ENCODE measurements at regions not wholly inside any gene's neighbourhood (a gene's known extent, or its start where the extent isn't known, plus 50 kb on each side); places are given as distances from the start of the nearest gene placed in this dataset.

- Histone ChIP-seq H3K27me3 (ENCODE audit: insufficient read depth, poor library complexity, severe bottlenecking) (no peaks in the 10 kb centered on the region), H3K36me3 (ENCODE audit: low read depth) (no peaks in the 10 kb centered on the region), H3K4me1 (ENCODE audit: insufficient read depth, poor library complexity, severe bottlenecking) (no peaks in the 10 kb centered on the region), H3K27ac (ENCODE audit: poor library complexity, severe bottlenecking) (no peak overlapping the region), H3K9me3 (ENCODE audit: severe bottlenecking) (no peaks in the 10 kb centered on the region), H3K4me3 (ENCODE audit: severe bottlenecking) (no peak overlapping the region)
- TF ChIP-seq CTCF (IDR thresholded peaks at IDR 0.05; ENCODE audit: poor library complexity, severe bottlenecking) = no peak
- DNase-seq (ENCODE audit: low spot score) (no peak), ATAC-seq (ENCODE audit: low read depth) (no peak)
These were observed 313.9 kb upstream of the USP24 start for GRCh38 chr1:55529017-55529416.

GRCh38 chr1:55527831-55528230 is 312.7 kb upstream of the USP24 start:
- Histone ChIP-seq H3K27me3 (ENCODE audit: insufficient read depth, poor library complexity, severe bottlenecking) (no peaks in the 10 kb centered on the region), H3K4me3 (ENCODE audit: severe bottlenecking) (no peak overlapping the region), H3K36me3 (ENCODE audit: low read depth) (no peaks in the 10 kb centered on the region), H3K27ac (ENCODE audit: poor library complexity, severe bottlenecking) (no peak overlapping the region), H3K4me1 (ENCODE audit: insufficient read depth, poor library complexity, severe bottlenecking) (no peaks in the 10 kb centered on the region), H3K9me3 (ENCODE audit: severe bottlenecking) (no peaks in the 10 kb centered on the region)
- no peak for DNase-seq (ENCODE audit: low spot score)
- no peak for TF ChIP-seq CTCF (IDR thresholded peaks at IDR 0.05; ENCODE audit: poor library complexity, severe bottlenecking)
- no peak for ATAC-seq (ENCODE audit: low read depth)

GRCh38 chr1:55526716-55527115 is 311.6 kb upstream of the USP24 start:
- Histone ChIP-seq H3K4me1 (ENCODE audit: insufficient read depth, poor library complexity, severe bottlenecking) (no peaks in the 10 kb centered on the region), H3K9me3 (ENCODE audit: severe bottlenecking) (no peaks in the 10 kb centered on the region), H3K27ac (ENCODE audit: poor library complexity, severe bottlenecking) (no peak overlapping the region), H3K36me3 (ENCODE audit: low read depth) (no peaks in the 10 kb centered on the region), H3K27me3 (ENCODE audit: insufficient read depth, poor library complexity, severe bottlenecking) (no peaks in the 10 kb centered on the region), H3K4me3 (ENCODE audit: severe bottlenecking) (no peak overlapping the region)
- no peak for TF ChIP-seq CTCF (IDR thresholded peaks at IDR 0.05; ENCODE audit: poor library complexity, severe bottlenecking)
- ATAC-seq (ENCODE audit: low read depth) (no peak), DNase-seq (ENCODE audit: low spot score) (no peak)

GRCh38 chr1:55524006-55524405 is 308.8 kb upstream of the USP24 start:
- TF ChIP-seq CTCF (IDR thresholded peaks at IDR 0.05; ENCODE audit: poor library complexity, severe bottlenecking) = no peak
- DNase-seq (ENCODE audit: low spot score) = no peak
- no peak for ATAC-seq (ENCODE audit: low read depth)
- Histone ChIP-seq H3K27me3 (ENCODE audit: insufficient read depth, poor library complexity, severe bottlenecking) (no peaks in the 10 kb centered on the region), H3K4me1 (ENCODE audit: insufficient read depth, poor library complexity, severe bottlenecking) (no peaks in the 10 kb centered on the region), H3K27ac (ENCODE audit: poor library complexity, severe bottlenecking) (no peak overlapping the region), H3K9me3 (ENCODE audit: severe bottlenecking) (no peaks in the 10 kb centered on the region), H3K4me3 (ENCODE audit: severe bottlenecking) (no peak overlapping the region), H3K36me3 (ENCODE audit: low read depth) (no peaks in the 10 kb centered on the region)

GRCh38 chr1:55522982-55523381 is 307.8 kb upstream of the USP24 start:
- H3K27ac ChIP-seq (ENCODE audit: poor library complexity, severe bottlenecking) = no peak overlapping the region
- no peaks in the 10 kb centered on the region for H3K27me3 ChIP-seq (ENCODE audit: insufficient read depth, poor library complexity, severe bottlenecking)
- no peaks in the 10 kb centered on the region for H3K36me3 ChIP-seq (ENCODE audit: low read depth)
- no peak for TF ChIP-seq CTCF (IDR thresholded peaks at IDR 0.05; ENCODE audit: poor library complexity, severe bottlenecking)
- no peak for DNase-seq (ENCODE audit: low spot score)
- no peaks in the 10 kb centered on the region for H3K4me1 ChIP-seq (ENCODE audit: insufficient read depth, poor library complexity, severe bottlenecking)
- no peak for ATAC-seq (ENCODE audit: low read depth)
- H3K4me3 ChIP-seq (ENCODE audit: severe bottlenecking) = no peak overlapping the region
- H3K9me3 ChIP-seq (ENCODE audit: severe bottlenecking) = no peaks in the 10 kb centered on the region

Measured in RWPE2 (cell line).